ENCODE measurements at regions not wholly inside any gene's neighbourhood (a gene's known extent, or its start where the extent isn't known, plus 50 kb on each side); places are given as distances from the start of the nearest gene placed in this dataset.
"Not testable (repeated sequence)": the region's sequence is repeated elsewhere in the genome, so short reads cannot be mapped to it uniquely, and the experiment has no call there.

DNA sequence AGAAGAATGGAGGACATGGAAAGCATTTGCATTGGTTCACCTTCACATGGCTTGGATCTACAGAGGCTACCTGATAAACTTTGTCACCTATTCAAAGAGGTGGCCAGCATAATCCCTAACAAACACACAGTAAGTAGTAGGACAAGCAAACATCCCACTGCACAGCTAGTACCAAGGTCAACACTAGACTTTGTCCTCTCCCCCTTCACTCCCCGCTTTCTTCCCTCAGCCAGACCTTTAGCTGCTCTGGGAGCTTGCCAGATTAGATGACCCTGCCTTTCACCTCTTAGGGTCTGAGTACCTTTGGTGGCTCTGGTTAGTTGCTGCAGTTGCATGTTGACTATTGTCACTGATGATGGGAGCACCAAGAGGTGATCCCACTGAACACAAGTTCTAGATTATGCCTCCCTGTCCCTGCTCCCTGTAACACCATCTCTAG lies 211.3 kb downstream of the CCDC74A start:
- H3K4me3 Mint-ChIP-seq, H3K9me3 Mint-ChIP-seq, H3K27me3 Mint-ChIP-seq, H3K27ac Mint-ChIP-seq, H3K4me1 Mint-ChIP-seq, H3K36me3 Mint-ChIP-seq: not testable (repeated sequence)

DNA sequence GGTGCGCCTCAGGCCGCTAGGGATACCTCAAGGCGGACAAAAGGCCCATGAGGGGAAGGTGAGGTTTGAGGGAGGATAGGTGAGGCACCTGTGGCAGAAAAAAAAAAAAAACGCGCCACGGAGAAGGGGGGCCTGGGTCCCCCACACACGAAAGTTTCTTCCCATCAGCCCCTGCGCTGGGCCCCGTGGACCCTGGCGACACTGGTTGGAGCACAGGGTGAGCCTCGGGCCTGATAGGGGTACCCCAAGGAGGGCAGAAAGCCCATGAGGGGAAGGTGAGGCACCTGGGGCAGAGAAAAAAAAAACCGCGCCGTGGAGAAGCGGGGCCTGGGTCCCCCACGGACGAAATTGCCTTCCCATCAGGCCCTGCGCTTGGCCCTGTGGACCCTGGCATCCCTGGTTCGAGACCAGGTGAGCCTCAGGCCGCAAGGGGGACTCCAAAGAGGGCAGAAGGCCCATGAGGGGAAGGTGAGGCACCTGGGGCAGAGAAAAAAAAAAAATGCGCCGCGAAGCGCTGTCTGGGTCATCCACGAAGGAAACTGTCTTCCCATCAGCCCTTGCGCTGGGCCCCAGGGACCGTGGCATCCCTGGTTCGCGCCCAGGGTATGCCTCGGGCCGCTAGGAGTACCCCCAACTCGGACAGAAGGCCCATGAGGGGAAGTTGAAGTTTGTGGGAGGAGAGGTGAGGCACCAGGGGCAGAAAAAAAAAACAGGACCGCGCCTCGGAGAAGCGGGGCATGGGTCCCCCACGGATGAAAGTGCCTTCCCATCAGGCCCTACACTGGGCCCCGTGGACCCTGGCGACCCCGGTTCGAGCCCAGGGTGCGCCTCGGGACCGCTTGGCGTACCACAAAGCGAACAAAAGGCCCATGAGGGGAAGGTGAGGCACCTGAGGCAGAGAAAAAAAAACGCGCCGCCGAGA lies 226.2 kb downstream of the CCDC74A start:
- H3K4me1 Mint-ChIP-seq, result no peaks in the 10 kb centered on the region
- H3K27me3 Mint-ChIP-seq, result no peaks in the 10 kb centered on the region
- H3K4me3 Mint-ChIP-seq, result no peak overlapping the region
- no peak overlapping the region for H3K27ac Mint-ChIP-seq
- H3K9me3 Mint-ChIP-seq, result no peaks in the 10 kb centered on the region
- H3K36me3 Mint-ChIP-seq, result no peaks in the 10 kb centered on the region

DNA sequence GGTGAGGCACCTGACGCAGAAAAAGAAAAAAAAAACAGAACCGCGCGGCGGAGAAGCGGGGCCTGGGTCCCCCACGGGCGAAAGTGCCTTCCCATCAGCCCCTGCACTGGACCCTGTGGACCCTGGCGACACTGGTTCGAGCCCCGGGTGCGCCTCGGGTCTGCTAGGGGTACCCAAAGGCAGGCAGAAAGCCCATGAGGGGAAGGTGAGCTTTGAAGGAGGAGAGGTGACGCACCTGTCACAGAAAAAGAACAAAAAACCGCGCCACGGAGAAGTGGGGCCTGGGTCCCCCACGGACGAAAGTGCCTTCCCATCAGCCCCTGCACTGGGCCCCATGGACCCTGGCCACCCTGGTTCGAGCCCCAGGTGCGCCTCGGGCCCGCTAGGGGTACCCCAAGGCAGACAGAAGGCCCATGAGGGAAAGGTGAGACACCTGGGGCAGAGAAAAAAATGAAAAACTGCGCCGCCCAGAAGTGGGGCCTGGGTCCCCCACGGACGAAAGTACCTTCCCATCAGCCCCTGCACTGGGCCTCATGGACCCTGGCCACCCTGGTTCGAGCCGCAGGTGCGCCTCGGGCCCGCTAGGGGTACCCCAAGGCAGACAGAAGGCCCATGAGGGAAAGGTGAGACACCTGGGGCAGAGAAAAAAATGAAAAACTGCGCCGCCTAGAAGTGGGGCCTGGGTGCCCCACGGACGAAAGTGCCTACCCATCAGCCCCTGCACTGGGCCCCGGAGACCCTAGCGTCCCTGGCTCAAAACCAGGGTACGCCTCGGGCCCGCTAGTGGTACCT lies 227.4 kb downstream of the CCDC74A start:
- Mint-ChIP-seq H3K36me3 (no peaks in the 10 kb centered on the region), H3K9me3 (no peaks in the 10 kb centered on the region), H3K27ac (no peak overlapping the region), H3K4me1 (no peaks in the 10 kb centered on the region), H3K27me3 (no peaks in the 10 kb centered on the region), H3K4me3 (no peak overlapping the region)

DNA sequence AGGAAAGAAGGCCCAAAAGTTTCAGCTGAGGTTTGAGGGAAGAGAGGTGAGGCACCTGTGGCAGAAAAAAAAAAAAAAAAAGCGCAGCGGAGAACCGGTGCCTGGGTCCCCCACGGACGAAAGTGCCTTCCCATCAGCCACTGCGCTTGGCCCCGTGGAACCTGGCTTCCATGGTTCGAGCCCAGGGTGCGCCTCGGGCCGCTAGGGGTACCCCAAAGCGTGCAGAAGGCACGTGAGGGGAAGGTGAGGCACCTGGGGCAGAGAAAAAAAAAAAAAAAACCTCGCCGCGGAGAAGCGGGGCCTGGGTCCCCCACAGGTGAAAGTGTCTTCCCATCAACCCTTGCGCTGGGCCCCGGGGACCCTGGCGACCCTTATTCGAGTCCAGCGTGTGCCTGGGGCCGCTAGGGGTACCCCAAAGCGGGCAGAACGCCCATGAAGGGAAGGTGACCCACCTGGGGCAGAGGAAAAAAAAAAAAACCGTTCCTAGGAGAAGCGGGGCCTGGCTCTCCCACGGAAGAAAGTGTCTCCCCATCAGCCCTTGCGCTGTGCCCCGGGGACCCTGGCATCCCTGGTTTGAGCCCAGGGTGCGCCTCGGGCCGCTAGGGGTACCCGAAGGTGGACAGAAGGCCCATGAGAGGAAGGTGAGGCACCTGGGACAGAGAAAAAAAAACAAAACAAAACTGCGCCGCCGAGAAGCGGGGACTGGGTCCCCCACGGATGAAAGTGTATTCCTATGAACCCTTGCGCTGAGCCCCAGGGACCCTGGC lies 228.6 kb downstream of the CCDC74A start:
- H3K27ac Mint-ChIP-seq, result no peak overlapping the region
- no peak overlapping the region for H3K4me3 Mint-ChIP-seq
- H3K9me3 Mint-ChIP-seq, result no peaks in the 10 kb centered on the region
- no peaks in the 10 kb centered on the region for H3K27me3 Mint-ChIP-seq
- H3K4me1 Mint-ChIP-seq, result no peaks in the 10 kb centered on the region
- no peaks in the 10 kb centered on the region for H3K36me3 Mint-ChIP-seq

DNA sequence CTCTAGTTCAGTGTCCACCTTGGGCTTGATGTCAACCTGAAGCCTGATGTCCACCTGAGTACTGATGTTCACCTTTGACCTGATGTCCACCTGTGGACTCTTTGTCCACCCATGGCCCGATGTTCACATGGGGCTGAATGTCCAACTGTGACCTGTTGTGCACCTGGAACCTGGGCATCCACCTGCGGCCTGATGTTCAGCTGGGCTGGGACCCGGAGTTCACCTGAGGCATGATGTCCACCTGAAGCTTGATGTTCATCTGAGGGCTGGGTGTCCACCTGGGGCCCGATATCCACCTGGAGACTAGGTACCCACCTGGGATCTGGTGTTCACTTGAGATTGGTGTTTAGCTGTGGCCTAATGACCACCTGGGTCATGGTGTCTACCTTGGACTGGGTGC lies 231.3 kb downstream of the CCDC74A start:
- not testable (repeated sequence) for H3K27ac Mint-ChIP-seq, H3K9me3 Mint-ChIP-seq, H3K4me3 Mint-ChIP-seq, H3K36me3 Mint-ChIP-seq, H3K4me1 Mint-ChIP-seq, H3K27me3 Mint-ChIP-seq

DNA sequence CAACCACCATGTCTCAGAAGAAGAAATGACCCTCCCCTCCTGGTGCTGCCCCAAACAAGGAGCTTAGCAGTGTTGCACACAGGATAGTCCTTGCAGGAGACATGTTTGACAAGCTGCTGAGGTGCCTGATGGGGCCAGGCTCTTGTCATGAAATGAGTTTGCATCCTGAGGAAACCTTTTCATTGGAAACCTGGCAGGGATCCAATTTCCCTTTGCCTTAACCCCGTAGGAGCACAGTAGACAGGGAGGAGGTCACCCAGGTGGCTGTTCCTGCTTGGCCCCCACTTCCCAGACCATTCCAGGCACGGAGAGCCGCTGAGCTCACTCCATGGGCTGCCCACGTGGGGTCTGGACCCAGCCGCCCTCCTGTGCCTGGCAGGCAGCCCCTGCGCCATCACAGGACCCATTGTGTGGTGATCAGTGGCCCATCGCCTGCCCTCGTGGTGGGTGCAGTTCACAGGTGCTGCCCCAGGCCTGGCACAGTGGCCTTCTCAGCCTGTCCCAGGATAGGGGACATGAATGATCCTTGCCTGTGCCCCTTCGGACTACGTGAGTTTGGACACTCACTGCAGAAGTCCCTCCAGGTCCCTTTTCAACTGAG lies 247.4 kb downstream of the CCDC74A start:
- H3K27ac Mint-ChIP-seq, H3K4me3 Mint-ChIP-seq, H3K4me1 Mint-ChIP-seq, H3K27me3 Mint-ChIP-seq, H3K36me3 Mint-ChIP-seq, H3K9me3 Mint-ChIP-seq: not testable (repeated sequence)

DNA sequence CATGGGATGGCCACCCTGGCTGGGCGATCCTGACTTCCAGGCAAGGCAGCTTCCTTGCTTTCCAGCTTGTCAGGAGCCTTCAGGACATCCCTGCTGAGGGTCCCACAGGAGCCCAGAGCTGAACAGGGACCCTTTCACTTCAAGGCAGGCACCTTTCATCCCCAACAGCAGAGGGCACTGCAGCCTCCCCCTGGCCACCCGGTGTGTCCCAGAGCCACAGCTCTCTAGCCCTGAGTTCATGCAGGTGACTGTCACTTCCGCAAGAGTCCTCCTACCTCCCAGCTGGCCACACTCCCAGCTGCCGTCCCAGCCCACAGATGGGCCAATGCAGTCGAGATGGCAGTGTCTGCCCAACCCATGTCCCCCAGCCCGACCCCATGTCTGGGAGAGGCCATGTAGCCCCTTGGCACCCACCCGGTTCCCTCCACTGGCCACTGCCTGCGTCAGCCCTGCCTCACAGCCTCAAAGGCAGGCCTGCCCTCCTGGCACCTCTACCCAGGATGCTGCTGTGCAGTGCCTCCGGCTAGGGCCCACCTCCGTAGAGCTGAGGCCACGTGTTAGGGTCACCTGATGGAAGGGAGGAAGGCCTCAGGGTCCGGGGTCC lies 248.3 kb downstream of the CCDC74A start:
- H3K27me3 Mint-ChIP-seq, H3K9me3 Mint-ChIP-seq, H3K4me1 Mint-ChIP-seq, H3K4me3 Mint-ChIP-seq, H3K27ac Mint-ChIP-seq, H3K36me3 Mint-ChIP-seq: not testable (repeated sequence)

DNA sequence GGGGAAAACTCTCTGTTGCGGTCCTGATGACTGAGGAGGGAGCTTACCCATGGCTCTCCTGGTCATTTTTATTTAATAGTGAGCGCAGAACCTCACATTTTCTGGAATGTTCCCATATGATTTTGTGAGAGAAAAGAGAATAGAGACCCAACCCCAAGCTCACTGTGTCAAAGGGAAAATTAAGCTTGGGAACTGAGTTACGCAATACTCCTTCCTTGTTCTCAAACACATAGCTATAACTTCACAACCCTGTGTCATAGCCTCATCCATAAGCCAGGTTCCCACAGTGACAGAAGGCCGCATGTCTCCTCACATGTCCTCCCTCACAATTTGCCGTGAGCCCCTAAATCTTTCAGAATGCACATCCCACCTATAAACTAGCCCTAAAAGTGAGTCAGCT lies 252.8 kb downstream of the CCDC74A start:
- H3K36me3 Mint-ChIP-seq, H3K27me3 Mint-ChIP-seq, H3K9me3 Mint-ChIP-seq, H3K27ac Mint-ChIP-seq, H3K4me3 Mint-ChIP-seq, H3K4me1 Mint-ChIP-seq: not testable (repeated sequence)

DNA sequence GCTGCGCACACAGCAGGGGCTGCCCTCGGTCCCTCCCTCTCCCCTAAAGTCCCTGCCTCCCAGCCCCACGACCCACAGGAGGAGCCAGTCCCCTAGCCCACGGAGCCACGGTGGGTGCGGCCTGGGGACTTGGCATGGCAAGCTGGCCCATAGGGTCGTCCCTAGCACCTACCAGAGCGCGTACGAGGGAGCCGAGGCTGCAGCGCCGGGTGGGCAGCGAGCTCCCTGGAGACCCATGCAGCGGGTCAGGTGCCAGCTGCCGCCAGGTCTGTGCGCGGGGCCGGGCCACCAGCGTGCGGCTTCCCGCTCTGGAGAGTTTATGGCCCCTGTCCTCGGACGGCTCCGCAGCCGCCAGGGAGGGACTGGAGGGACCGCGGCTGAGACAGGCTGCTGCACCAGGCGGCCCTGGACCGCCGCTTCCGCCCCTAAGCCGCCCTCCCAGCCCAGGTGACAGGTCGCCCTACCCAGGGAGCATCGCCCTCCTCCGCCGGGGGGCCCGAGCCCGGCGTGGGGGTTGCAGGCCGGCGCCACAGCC lies 273.6 kb downstream of the CCDC74A start:
- Mint-ChIP-seq H3K9me3 (no peaks in the 10 kb centered on the region), H3K4me3 (no peak overlapping the region), H3K4me1 (no peaks in the 10 kb centered on the region), H3K27ac (no peak overlapping the region), H3K27me3 (peaks cover 8% of the 10 kb centered on the region), H3K36me3 (no peaks in the 10 kb centered on the region)

DNA sequence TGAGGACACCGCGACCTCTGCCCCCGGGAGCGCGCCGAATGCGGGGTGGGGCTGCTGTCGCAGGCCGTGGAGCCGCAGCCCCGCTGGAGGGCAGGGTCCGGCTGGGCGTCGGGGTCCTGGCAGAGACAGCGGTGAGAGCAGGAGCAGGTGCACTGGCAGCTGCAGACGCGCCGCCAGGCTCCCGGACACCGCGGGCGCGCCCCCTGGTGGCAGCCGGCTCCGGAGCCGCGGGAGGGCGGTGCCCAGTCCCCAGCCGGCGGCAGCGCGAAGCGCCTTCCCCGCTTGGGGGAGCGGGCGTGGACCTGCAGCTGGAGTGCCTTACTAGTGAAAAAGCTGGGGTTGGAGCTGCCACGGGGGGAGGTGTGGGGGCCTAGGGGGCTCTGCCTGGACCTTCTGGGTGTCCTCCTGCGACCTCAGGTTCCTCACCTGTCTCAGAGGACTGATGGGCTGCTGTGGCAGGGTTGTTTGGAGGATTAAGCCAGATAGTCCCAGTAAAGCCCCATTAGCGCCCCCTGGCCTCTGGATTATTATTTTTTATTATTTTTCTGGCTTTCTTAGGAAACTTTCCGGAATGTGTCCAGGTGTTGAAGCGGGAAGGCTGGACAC lies 274.2 kb downstream of the CCDC74A start:
- not testable (repeated sequence) for H3K36me3 Mint-ChIP-seq, H3K27me3 Mint-ChIP-seq, H3K4me1 Mint-ChIP-seq, H3K27ac Mint-ChIP-seq, H3K9me3 Mint-ChIP-seq
- H3K4me3 Mint-ChIP-seq, result peak overlapping the region; percentile 72

DNA sequence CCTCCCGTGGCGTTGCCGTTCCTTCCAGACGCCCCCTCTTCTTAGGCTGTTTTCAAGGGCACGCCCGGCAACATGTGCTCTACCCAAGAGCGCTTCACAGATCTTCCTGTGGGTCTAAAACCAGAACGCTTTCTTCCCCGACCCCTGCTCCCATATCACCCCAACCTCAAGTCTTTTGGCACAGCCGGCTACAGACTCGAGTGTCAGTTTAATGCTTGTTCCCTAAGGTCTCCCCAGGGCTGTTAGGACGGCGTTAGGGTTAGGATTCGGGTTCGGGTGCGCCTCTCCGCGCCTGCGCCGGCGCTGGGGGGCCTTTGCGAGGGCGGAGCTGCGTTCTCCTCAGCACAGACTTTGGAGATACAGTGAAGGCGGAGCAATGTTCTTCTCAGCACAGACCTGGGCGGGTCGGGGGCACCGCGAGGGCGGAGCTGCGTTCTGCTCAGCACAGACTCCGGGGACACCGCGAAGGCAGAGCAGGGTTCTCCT lies 274.7 kb downstream of the CCDC74A start:
- Mint-ChIP-seq H3K4me3 (peak overlapping the region; percentile 72), H3K27me3 (peaks cover 13% of the 10 kb centered on the region)
- not testable (repeated sequence) for H3K27ac Mint-ChIP-seq, H3K4me1 Mint-ChIP-seq, H3K36me3 Mint-ChIP-seq, H3K9me3 Mint-ChIP-seq

DNA sequence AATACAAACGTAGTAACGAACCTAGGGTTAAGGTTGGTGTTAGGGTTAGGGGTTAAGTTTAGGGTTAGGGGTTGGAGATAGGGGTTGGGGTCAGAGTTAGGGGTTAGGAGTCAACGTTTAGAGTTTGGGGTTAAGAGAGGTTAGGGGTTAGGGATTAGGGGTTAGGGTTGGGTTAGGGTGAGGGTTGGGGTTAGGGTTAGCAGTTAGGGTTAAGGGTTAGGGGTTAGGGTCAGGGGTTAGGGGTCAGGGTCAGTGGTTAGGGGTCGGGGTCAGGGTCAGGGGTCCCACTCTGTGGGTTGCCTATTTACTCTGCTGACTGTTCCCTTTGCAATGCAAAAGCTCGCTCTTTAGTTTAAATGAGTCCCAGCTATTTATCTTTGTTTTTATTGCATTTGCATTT lies 275.5 kb downstream of the CCDC74A start:
- not testable (repeated sequence) for H3K4me1 Mint-ChIP-seq, H3K36me3 Mint-ChIP-seq, H3K9me3 Mint-ChIP-seq, H3K4me3 Mint-ChIP-seq, H3K27ac Mint-ChIP-seq
- H3K27me3 Mint-ChIP-seq, result peaks cover 19% of the 10 kb centered on the region

DNA sequence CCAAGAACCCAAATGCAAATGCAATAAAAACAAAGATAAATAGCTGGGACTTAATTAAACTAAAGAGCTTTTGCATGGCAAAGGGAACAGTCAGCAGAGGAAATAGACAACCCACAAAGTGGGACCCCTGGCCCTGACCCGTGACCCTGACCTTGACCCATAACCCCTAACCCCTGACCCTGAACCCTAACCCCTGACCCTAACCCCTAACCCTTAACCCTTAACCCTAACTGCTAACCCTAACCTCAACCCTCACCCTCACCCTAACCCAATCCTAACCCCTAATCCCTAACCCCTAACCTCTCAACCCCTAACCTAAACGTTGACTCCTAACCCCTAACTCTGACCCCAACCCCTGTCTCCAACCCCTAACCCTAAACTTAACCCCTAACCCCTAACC lies 284.9 kb downstream of the CCDC74A start:
- H3K27ac Mint-ChIP-seq, H3K4me3 Mint-ChIP-seq, H3K36me3 Mint-ChIP-seq, H3K4me1 Mint-ChIP-seq, H3K27me3 Mint-ChIP-seq, H3K9me3 Mint-ChIP-seq: not testable (repeated sequence)

DNA sequence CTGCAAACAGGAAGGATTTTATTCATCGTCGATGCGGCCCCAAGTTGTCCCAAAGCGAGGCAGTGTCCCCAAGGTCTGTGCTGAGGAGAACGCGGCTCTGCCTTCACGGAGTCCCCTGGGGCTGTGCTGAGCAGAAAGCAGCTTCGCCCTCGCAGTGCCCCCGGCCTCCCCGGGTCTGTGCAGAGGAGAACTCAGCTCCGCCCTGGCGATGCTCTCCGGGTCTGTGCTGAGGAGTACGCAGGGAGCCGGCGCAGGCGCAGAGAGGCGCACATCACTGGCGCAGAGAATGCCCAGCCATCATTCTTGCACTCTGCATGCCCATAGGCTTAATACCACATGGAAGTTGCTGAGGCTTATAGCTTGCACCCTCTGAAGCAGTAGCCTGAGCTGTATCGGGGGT lies 285.7 kb downstream of the CCDC74A start:
- H3K4me1 Mint-ChIP-seq, H3K9me3 Mint-ChIP-seq, H3K27ac Mint-ChIP-seq, H3K4me3 Mint-ChIP-seq, H3K36me3 Mint-ChIP-seq, H3K27me3 Mint-ChIP-seq: not testable (repeated sequence)

Measured in activated naive CD4-positive, alpha-beta T cell treated with anti-CD3 and anti-CD28 coated beads, Interleukin-2, amount 50 U/mL, for 24 hours (primary cell).